PFSK-1 (cell line): ENCODE measurements at regions not wholly inside any gene's neighbourhood (a gene's known extent, or its start where the extent isn't known, plus 50 kb on each side); places are given as distances from the start of the nearest gene placed in this dataset.

Source experiments
- FOXP2 ChIP-seq: optimal IDR thresholded peaks from 2 replicates; pipeline ENCODE3; 2011; ENCODE audit warnings: borderline replicate concordance, control low read depth, inconsistent platforms; ENCODE audit not compliant: insufficient read depth; ENCODE audit errors: extremely low read length, extremely low read depth
- POLR2AphosphoS5 ChIP-seq: IDR thresholded peaks from 2 replicates; pipeline ENCODE4 v1.6.1; 2012; ENCODE audit warnings: low read depth, mild to moderate bottlenecking, control low read depth, low read length, moderate library complexity
- REST ChIP-seq, 2 experiments: IDR thresholded peaks; 2 replicates each; pipeline versions ENCODE4 v1.6.1 to v1.8.0; 2011 to 2012; ENCODE audit warnings: low read depth in 2 of 2, low read length in 2 of 2, control low read depth in 1 of 2, inconsistent platforms in 1 of 2, mild to moderate bottlenecking in 1 of 2, moderate library complexity in 1 of 2; ENCODE audit not compliant: insufficient read depth in 1 of 2
- SIN3A ChIP-seq: IDR thresholded peaks from 2 replicates; pipeline ENCODE4 v1.6.1; 2012; ENCODE audit warnings: mild to moderate bottlenecking, low read length, moderate library complexity, borderline replicate concordance; ENCODE audit not compliant: insufficient read depth
- TAF1 ChIP-seq: IDR thresholded peaks from 2 replicates; pipeline ENCODE4 v1.6.1; 2012; ENCODE audit warnings: low read length, control low read depth, borderline replicate concordance; ENCODE audit not compliant: insufficient read depth

GRCh38 chr22:34722901-34723300 is 343.1 kb upstream of the ISX start:
- TF ChIP-seq TAF1 = no peak
- TF ChIP-seq POLR2AphosphoS5 = no peak
- TF ChIP-seq FOXP2 = no peak

- TF ChIP-seq FOXP2 (no peak), SIN3A (no peak), TAF1 (no peak), REST (IDR thresholded peaks at IDR 0.05; ENCODE audit: insufficient read depth in 1 of 2, low read depth in 2 of 2, low read length in 2 of 2) (no peak), POLR2AphosphoS5 (no peak)
Observed at GRCh38 chr22:34736081-34736480, 329.9 kb upstream of the ISX start.

DNA sequence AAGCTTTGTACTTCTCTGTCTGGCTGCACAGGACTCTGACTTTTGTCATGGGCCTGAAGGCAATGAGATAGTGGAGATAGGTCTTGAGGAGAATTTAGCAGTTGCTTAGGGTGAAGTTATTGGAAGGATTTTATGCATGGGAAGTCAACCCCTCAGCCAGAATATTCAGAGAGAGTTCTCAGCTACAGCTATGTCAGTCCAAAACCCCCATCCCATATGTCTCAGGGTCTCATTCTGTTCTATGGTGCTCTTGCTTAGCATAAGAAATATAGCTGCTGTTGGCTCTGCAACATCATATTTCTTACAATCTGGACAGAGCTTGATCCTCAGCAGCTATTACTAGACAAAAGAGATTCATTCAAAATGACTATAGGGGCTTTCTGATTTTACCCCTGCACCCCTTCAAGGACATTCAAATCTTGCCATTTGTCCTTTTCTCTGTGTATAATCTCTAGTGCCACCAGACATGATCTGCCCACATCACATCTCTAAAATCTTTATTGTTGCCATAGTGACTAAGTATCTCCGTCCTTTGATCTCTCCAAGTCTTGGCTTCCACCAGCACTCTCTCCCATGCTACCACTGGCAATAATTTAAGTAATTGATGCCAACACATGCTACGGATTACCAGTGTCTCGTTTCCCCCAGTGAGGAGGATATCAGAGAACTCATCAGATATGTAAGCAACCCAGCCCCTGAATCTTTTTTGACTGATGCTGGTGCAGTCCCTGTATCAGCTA is 327.1 kb upstream of the ISX start:
- TF ChIP-seq POLR2AphosphoS5 (no peak), SIN3A (no peak), REST (IDR thresholded peaks at IDR 0.05; ENCODE audit: insufficient read depth in 1 of 2, low read depth in 2 of 2, low read length in 2 of 2) (no peak), FOXP2 (no peak), TAF1 (no peak)

DNA sequence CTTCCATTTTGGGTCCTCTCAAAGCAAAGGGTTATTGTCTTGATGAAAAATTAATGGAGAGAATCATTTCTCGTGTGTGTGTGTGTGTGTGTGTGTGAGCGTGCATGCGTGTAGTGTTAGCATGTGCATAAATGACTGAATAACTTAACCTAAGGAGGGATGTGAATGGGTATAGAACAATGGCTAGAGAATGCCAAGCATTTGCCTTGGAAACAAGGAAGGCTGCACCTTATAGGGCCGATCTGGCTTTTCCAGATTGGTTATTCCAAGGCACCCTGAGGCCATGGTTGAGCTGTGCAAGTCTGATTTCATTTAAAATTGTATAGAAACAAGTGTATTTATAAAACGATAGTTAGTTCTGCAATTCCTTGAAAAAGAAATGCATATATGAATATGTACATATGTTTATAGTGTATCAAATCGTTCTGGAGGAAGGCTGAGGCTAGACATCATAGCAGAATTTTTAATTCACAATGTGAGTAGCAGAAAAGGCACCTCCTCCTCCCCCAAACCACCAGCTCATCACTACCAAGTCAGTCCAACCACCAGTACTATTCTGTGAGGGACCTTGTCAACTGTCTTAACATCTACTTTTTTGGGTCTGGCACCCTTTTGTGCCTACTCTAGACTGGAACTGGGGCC is 322.7 kb upstream of the ISX start:
- TF ChIP-seq POLR2AphosphoS5 (no peak), FOXP2 (no peak), REST (IDR thresholded peaks at IDR 0.05; ENCODE audit: insufficient read depth in 1 of 2, low read depth in 2 of 2, low read length in 2 of 2) (no peak), SIN3A (no peak)

DNA sequence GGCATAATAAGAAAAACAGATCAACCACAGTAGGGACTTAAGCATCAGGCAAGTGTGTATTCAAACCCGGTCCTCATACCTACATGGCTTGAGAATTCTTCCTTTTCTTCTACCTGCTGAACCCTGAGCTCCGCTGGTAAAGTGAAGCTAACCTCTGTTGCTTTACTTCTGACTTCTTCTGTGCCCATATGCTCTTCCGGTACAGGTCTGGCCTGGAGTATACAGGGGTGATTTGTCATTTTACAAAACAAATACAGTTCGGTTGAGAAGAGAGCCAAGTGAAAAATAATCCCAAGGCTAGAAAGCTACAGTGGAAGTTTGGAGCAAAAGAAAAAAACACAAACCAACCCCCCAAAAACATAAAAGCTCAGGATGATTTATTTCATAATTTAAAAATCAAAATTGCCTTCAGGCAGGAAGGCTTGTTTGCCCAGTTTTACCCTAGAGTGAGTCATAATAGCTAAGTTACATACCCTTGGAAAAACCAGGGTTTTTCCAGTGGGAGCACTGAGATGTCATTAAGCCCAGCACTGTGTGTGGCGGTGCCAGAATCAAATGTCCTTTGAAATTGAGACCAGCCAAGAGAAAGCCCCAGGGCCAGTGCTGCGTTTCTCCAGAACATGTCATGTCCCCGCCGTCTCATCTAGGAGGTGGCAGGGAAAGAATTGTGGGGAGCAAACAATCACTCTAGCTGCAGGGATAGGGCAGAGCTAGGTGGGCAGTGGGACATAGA is 305.5 kb upstream of the ISX start:
- TF ChIP-seq REST (IDR thresholded peaks at IDR 0.05; ENCODE audit: insufficient read depth in 1 of 2, low read depth in 2 of 2, low read length in 2 of 2) = no peak
- no peak for TF ChIP-seq POLR2AphosphoS5
- no peak for TF ChIP-seq TAF1
- no peak for TF ChIP-seq FOXP2
- no peak for TF ChIP-seq SIN3A
